Thymus (tissue), 11 donors: ENCODE measurements at regions not wholly inside any gene's neighbourhood (a gene's known extent, or its start where the extent isn't known, plus 50 kb on each side); places are given as distances from the start of the nearest gene placed in this dataset.
"Not testable (repeated sequence)": the region's sequence is repeated elsewhere in the genome, so short reads cannot be mapped to it uniquely, and the experiment has no call there.

Source experiments
- DNase-seq, 9 donors: peaks; one replicate each; pipeline ENCODE4 v3.0.0-alpha.2; 2013; ENCODE audit warnings: low spot score in 9 of 9, low read depth in 6 of 9, missing footprints in 1 of 9
- H3K27ac ChIP-seq, 2 donors: one replicate each; pipeline ENCODE4 v1.5.1; 2013; ENCODE audit warnings: control low read depth in 1 of 2, low read depth in 1 of 2, low read length in 1 of 2, mild to moderate bottlenecking in 1 of 2, moderate library complexity in 1 of 2
- H3K27me3 ChIP-seq, 2 donors: one replicate each; pipeline ENCODE4 v1.5.1; 2013; ENCODE audit warnings: low read length in 1 of 2; ENCODE audit not compliant: control insufficient read depth in 2 of 2, insufficient read depth in 1 of 2
- H3K36me3 ChIP-seq, 2 donors: one replicate each; pipeline ENCODE4 v1.5.1; 2013; ENCODE audit warnings: low read length in 1 of 2, mild to moderate bottlenecking in 1 of 2, moderate library complexity in 1 of 2; ENCODE audit not compliant: control insufficient read depth in 2 of 2, insufficient read depth in 2 of 2
- H3K4me1 ChIP-seq, 2 donors: one replicate each; pipeline ENCODE4 v1.5.1; 2013; ENCODE audit warnings: low read length in 2 of 2; ENCODE audit not compliant: control insufficient read depth in 2 of 2, insufficient read depth in 2 of 2
- H3K4me3 ChIP-seq, 2 donors: one replicate each; pipeline ENCODE4 v1.5.1; 2013; ENCODE audit warnings: low read length in 2 of 2, control low read depth in 1 of 2, mild to moderate bottlenecking in 1 of 2
- H3K9me3 ChIP-seq, 2 donors: one replicate each; pipeline ENCODE4 v1.5.1; 2013; ENCODE audit warnings: low read length in 1 of 2, mild to moderate bottlenecking in 1 of 2; ENCODE audit not compliant: control insufficient read depth in 2 of 2, insufficient read depth in 1 of 2
- WGBS: extraction: QIAGEN DNeasy Blood & Tissue Kit; methylation state at CpG from one replicate; pipeline ENCODE4 v1.1.7; 2013; 5-methylcytosine and 5-hydroxymethylcytosine counted together
- donor health status: healthy.

DNA sequence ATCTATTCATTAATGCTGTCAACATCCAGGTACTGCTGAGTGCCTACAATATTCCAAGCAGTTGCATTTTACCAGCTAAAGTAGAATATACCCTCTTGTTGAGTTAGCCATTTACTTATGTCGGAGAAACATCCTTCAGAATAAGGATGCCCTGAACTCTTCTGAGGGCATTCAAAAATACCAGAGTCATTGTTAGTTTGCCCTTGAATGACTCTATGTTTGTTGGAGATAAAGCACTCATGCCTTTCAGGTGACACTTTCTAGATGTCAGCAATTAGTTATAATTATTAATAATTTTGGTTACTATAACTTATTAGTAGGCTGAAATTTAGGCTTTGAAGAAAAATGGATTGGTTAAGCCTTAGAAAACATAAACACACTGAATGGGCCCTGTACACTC, 286.2 kb upstream of the STXBP5 start:
- WGBS = 99% methylated on average over 1 of the region's 1 CpG
- Histone ChIP-seq H3K27me3 (no peaks in the 10 kb centered on the region), H3K36me3 (no peaks in the 10 kb centered on the region), H3K4me1 (no peaks in the 10 kb centered on the region), H3K9me3 (no peaks in the 10 kb centered on the region), H3K4me3 (no peak overlapping the region), H3K27ac (no peak overlapping the region)
- no peak for DNase-seq

DNA sequence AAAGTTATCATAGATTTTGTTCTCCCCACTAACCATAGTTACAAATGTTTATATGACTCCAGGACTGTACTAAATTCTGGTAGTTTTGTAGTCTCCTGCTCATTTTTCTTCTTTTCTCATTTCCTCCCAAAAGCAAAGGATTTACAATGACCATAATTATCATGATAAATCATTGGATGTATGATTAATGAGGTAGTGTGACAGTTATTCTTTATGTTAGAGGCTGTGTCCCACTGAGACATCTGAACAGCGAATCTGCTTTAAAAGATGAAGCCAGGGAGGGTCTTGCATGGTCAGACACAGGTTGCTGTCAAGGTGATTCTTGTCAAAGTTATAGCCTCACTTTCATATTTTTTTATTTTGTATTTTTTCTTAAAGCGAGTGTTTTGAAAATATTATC, 285.2 kb upstream of the STXBP5 start:
- no peaks in the 10 kb centered on the region for H3K27me3 ChIP-seq
- 98% methylated on average over 2 of the region's 2 CpGs for WGBS
- H3K4me1 ChIP-seq = no peaks in the 10 kb centered on the region
- DNase-seq = no peak
- no peak overlapping the region for H3K4me3 ChIP-seq
- no peaks in the 10 kb centered on the region for H3K36me3 ChIP-seq
- no peak overlapping the region for H3K27ac ChIP-seq
- H3K9me3 ChIP-seq = no peaks in the 10 kb centered on the region

DNA sequence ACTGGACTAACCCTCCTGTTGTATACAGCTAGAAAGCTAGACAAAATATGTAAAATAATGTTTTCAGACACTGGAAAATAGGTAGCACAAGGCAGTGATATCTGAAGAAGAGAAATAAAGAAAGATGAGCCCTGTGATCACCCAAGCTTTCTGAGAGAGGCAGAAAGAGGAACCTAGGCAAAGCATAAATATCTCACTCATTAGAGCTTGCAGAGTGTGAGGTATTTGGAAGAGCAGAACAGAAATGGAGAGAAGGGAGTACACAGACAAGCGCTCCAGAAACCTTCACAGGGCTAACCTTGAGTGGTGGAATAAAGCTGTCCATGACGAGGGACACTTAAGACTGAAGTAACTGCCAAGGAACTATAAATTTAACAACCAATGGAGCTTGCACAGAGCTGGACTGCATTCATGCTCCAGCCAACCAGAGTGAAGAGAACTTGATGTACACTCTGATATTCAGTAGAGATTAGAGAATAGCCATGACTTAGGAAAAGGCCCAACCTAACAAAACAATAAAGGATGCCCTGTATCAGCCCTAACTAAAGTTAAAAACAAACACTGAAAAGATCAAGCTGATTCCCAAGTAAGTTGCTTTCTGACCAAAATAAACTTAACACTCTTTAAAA, 280.9 kb upstream of the STXBP5 start:
- DNase-seq = no peak
- 94% methylated on average over 2 of the region's 2 CpGs for WGBS
- H3K4me1 ChIP-seq = no peaks in the 10 kb centered on the region
- H3K9me3 ChIP-seq = no peaks in the 10 kb centered on the region
- no peak overlapping the region for H3K4me3 ChIP-seq
- H3K27ac ChIP-seq = no peak overlapping the region
- H3K27me3 ChIP-seq = no peaks in the 10 kb centered on the region
- no peaks in the 10 kb centered on the region for H3K36me3 ChIP-seq

DNA sequence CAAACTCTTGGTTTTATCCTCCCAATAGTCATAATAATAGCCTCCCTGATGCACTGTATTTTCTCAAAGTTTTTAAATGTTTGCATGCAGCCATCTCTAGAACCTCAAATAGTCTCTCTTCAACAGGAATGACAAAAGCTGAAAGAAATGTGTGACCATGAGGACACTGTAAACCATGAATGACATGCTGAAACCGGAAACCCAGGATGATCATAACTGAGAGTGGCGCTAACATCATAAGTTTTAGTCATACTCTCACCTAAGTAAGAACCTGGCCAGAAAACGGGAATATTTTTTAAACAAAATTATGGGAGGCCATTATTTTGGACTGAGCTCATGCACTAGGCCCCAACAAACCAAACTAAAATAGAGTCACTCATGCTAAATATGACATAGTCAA, 278.4 kb upstream of the STXBP5 start:
- no peaks in the 10 kb centered on the region for H3K27me3 ChIP-seq
- no peaks in the 10 kb centered on the region for H3K36me3 ChIP-seq
- H3K27ac ChIP-seq = no peak overlapping the region
- no peak overlapping the region for H3K4me3 ChIP-seq
- no peaks in the 10 kb centered on the region for H3K4me1 ChIP-seq
- DNase-seq = no peak
- 97% methylated on average over 3 of the region's 3 CpGs for WGBS
- no peaks in the 10 kb centered on the region for H3K9me3 ChIP-seq

DNA sequence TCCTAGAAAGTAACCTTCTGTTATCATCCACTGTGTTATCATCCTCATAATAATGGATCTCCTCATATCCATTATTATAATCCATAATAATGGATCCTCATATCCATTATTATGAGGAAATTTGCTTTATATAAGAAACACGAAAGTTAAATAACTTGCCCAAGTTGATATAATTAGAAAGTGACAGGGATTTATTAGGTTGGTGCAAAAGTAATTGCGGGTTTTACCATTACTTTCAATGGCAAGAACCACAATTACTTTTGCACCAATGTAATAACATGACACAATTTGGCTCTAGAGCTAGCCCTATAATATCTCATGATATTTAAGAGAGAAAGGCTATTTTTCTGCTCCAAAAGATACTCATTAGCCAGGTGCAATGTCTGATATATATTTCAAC, 275.7 kb upstream of the STXBP5 start:
- Histone ChIP-seq H3K27me3 (no peaks in the 10 kb centered on the region), H3K36me3 (no peaks in the 10 kb centered on the region), H3K4me3 (no peak overlapping the region), H3K4me1 (no peaks in the 10 kb centered on the region), H3K9me3 (no peaks in the 10 kb centered on the region), H3K27ac (no peak overlapping the region)
- WGBS = 97% methylated on average over 2 of the region's 2 CpGs
- no peak for DNase-seq

DNA sequence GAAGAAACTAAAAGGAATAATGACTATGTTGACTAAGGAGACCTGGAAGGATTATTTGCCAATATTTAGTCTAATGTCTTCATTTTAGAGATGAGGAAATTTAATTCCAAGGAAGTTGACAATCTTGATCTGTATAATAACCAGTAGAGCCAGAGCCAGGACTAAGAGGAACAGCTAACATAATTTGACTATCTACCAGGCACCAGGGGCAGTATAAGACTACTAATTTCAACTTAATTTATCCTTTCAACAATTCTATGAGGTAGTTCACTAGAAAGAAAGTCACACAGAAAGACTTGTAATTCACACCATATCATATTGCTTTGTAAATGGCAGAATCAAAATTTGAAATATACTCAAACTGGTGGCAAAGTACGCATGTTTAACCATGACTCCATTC, 273.0 kb upstream of the STXBP5 start:
- Histone ChIP-seq H3K27me3 (no peaks in the 10 kb centered on the region), H3K9me3 (no peaks in the 10 kb centered on the region), H3K36me3 (no peaks in the 10 kb centered on the region), H3K4me1 (no peaks in the 10 kb centered on the region), H3K4me3 (no peak overlapping the region), H3K27ac (no peak overlapping the region)
- DNase-seq = no peak
- 100% methylated on average over 1 of the region's 1 CpG for WGBS

DNA sequence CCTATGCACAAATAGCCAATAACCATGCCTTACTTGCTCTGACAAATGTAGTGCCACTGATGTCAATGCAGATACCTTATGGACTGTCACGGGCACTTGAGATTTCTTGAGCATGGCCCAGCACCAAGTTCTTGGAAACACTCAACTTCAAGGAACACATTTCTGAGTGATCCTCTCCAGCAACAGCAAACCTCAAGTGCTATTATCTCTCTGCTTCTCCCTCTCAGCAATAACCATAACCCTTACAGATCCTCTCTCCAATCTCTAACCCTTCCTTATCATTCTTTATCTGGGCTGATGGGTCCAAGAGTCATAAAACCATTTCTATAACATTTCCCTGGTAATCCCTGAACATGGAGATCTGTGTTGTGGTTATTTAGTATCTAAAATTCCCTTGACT, 266.9 kb upstream of the STXBP5 start:
- no peaks in the 10 kb centered on the region for H3K36me3 ChIP-seq
- WGBS = 96% methylated on average over 1 of the region's 1 CpG
- no peak for DNase-seq
- no peaks in the 10 kb centered on the region for H3K27me3 ChIP-seq
- no peaks in the 10 kb centered on the region for H3K9me3 ChIP-seq
- H3K4me3 ChIP-seq = no peak overlapping the region
- no peaks in the 10 kb centered on the region for H3K4me1 ChIP-seq
- H3K27ac ChIP-seq = no peak overlapping the region

DNA sequence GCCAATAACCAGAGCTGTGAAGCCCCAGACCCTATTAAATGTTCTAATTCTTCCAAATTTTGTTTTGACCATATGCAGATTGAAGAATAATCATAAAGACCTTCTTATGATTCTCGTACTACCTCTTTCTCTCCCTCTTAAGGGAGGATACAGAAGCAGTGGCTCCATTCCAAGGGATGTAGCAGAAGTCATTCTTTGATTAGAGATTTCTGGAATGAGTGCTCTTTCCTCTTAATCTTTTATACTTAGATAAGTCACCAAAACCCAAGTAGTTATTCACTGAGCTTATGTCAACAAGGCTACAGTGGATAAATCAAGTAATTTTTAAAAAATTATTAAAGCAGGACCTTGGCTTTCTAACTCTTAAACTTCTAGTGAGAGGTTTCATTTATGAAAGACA, 266.0 kb upstream of the STXBP5 start:
- no peak overlapping the region for H3K4me3 ChIP-seq
- no peak overlapping the region for H3K27ac ChIP-seq
- no peaks in the 10 kb centered on the region for H3K27me3 ChIP-seq
- no peaks in the 10 kb centered on the region for H3K36me3 ChIP-seq
- no peak for DNase-seq
- 82% methylated on average over 1 of the region's 1 CpG for WGBS
- H3K4me1 ChIP-seq = no peaks in the 10 kb centered on the region
- H3K9me3 ChIP-seq = peaks cover 0 to 7% of the 10 kb centered on the region in 2 donors

DNA sequence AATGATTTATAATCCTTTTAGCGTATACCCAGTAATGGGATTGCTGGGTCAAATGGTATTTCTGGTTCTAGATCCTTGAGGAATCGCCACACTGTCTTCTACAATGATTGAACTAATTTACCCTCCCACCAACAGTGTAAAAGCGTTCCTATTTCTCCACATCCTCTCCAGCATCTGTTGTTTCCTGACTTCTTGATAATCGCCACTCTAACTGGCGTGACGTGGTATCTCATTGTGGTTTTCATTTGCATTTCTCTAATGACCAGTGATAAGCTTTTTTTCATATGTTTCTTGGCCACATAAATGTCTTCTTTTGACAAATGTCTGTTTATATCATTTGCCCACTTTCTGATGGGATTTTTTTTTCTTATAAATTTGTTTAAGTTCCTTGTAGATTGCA, 264.8 kb upstream of the STXBP5 start:
- not testable (repeated sequence) for H3K36me3 ChIP-seq, H3K4me3 ChIP-seq, H3K27ac ChIP-seq, H3K4me1 ChIP-seq, H3K27me3 ChIP-seq, DNase-seq
- peaks cover 0 to 12% of the 10 kb centered on the region in 2 donors for H3K9me3 ChIP-seq
- WGBS = 84% methylated on average over 6 of the region's 6 CpGs

DNA sequence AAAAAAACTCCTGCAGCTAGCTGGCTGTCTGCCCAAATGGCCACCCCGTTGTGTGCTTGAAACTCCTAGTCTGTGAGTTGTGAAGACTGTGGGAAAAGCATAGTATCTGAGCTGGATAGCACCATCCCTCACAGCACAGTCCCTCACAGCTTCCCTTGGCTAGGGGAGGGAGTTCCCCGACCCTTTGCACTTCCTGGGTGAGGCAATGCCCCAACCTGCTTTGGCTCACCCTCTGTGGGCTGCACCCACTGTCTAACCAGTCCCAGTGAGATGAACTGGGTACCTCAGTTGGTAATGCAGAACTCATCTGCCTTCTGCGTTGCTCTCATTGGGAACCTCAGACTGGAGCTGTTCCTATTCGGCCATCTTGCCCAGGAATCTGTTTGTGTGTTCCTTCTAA, 260.6 kb upstream of the STXBP5 start:
- no peaks in the 10 kb centered on the region for H3K4me1 ChIP-seq
- no peaks in the 10 kb centered on the region for H3K36me3 ChIP-seq
- H3K27ac ChIP-seq = no peak overlapping the region
- H3K9me3 ChIP-seq = peaks cover 0 to 12% of the 10 kb centered on the region in 2 donors
- no peak overlapping the region for H3K4me3 ChIP-seq
- DNase-seq = no peak
- no peaks in the 10 kb centered on the region for H3K27me3 ChIP-seq
- WGBS = 92% methylated on average over 4 of the region's 4 CpGs
